ENCODE measurements at regions not wholly inside any gene's neighbourhood (a gene's known extent, or its start where the extent isn't known, plus 50 kb on each side); places are given as distances from the start of the nearest gene placed in this dataset.
A peak's percentile ranks its signal among the peaks of the same experiment; 100 is the strongest.

DNA sequence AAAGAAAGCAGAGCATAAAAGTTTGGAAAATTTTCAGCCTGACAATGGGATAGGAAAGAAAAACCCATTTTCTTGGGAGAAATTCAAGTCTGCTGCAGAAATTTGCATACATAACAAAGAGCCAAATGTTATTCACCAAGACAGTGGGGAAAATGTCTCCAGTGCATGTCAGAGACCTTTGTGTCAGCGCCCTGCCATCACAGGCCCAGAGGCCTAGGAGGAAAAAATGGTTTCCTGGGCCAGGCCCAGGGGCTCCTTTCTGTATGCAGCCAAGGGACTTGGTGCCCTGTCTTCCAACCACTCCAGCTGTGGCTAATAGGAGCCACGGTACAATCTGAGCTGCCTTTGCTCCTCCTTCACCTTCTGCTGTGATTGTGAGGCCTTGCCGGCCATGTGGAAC, 189.1 kb upstream of the PITRM1 start:
- no peak overlapping the region for H3K4me3 ChIP-seq (ENCODE audit: low read length)
- no peak overlapping the region for H3K9ac ChIP-seq (ENCODE audit: low read length)
- no peak for DNase-seq (ENCODE audit: low read depth)
- H3K4me1 ChIP-seq (ENCODE audit: control insufficient read depth, insufficient read depth, low read length) = no peaks in the 10 kb centered on the region
- no peaks in the 10 kb centered on the region for H3K27me3 ChIP-seq (replicated peaks; ENCODE audit: control insufficient read depth, insufficient read depth, low read length)
- no peaks in the 10 kb centered on the region for H3K36me3 ChIP-seq (ENCODE audit: control insufficient read depth, insufficient read depth, low read length, severe bottlenecking)
- peaks cover 24% of the 10 kb centered on the region for H3K9me3 ChIP-seq (ENCODE audit: control insufficient read depth, low read length)

- no peak overlapping the region for H3K9ac ChIP-seq (ENCODE audit: low read length)
- DNase-seq (ENCODE audit: low read depth) = no peak
- no peak overlapping the region for H3K4me3 ChIP-seq (ENCODE audit: low read length)
- H3K27me3 ChIP-seq (replicated peaks; ENCODE audit: control insufficient read depth, insufficient read depth, low read length) = no peaks in the 10 kb centered on the region
- no peaks in the 10 kb centered on the region for H3K4me1 ChIP-seq (ENCODE audit: control insufficient read depth, insufficient read depth, low read length)
- H3K9me3 ChIP-seq (ENCODE audit: control insufficient read depth, low read length) = peaks cover 29% of the 10 kb centered on the region
- H3K36me3 ChIP-seq (ENCODE audit: control insufficient read depth, insufficient read depth, low read length, severe bottlenecking) = no peaks in the 10 kb centered on the region
These were observed 185.2 kb upstream of the PITRM1 start for GRCh38 chr10:3357737-3358136.

DNA sequence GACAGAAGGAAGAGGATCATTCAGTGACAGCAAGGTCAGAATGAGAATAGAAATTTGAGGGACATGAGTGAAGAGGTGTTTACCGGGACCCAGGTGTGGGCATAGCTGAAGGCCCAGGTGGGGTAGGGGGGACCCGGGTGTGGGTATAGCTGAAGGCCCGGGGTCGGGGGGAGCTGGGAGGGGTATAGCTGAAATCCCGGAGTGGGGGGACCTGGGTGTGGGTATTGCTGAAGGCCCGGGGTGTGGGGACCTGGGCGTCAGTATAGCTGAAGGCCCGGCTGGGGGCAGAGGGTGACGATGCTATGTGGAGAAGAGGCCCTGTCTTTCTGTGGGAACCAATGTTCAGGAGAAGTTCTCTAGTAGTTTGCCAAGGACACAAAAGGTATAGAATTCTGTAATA, 183.0 kb upstream of the PITRM1 start:
- H3K4me1 ChIP-seq (ENCODE audit: control insufficient read depth, insufficient read depth, low read length) = no peaks in the 10 kb centered on the region
- no peaks in the 10 kb centered on the region for H3K36me3 ChIP-seq (ENCODE audit: control insufficient read depth, insufficient read depth, low read length, severe bottlenecking)
- no peak for DNase-seq (ENCODE audit: low read depth)
- H3K4me3 ChIP-seq (ENCODE audit: low read length) = no peak overlapping the region
- H3K9ac ChIP-seq (ENCODE audit: low read length) = no peak overlapping the region
- H3K27me3 ChIP-seq (replicated peaks; ENCODE audit: control insufficient read depth, insufficient read depth, low read length) = peaks cover 3% of the 10 kb centered on the region
- H3K9me3 ChIP-seq (ENCODE audit: control insufficient read depth, low read length) = peaks cover 13% of the 10 kb centered on the region

DNA sequence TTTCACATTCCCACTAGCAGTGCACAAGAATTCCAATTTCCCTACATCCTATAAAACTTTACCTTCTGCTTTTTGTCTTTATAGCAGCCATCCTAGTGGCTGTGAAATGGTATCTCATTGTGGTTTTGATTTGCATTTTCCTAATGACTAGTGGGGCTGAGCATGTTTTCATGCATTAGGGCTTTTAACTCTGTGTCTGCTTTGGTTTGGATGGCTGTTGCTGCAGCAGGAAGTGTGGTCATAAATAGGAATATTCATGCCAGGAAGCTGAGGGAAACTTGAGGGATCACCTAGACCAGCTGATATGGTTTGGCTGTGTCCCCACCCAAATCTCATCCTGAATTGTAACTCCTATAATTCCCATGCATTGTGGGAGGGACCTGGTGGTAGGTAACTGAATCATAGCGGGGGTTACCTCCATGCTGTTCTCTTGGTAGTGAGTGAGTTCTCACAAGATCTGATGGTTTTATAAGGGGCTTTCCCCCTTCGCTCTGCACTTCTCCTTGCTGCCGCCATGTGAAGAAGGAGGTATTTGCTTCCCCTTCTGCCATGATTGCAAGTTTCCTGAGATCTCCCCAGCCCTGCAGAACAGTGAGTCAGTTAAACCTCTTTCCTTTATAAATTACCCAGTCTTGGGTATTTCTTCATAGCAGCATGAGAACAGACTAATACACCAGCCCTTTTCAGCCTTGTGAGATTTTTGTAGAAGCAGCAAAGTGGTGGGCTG, 181.8 kb upstream of the PITRM1 start:
- H3K9ac ChIP-seq (ENCODE audit: low read length) = no peak overlapping the region
- H3K27me3 ChIP-seq (replicated peaks; ENCODE audit: control insufficient read depth, insufficient read depth, low read length) = peaks cover 9% of the 10 kb centered on the region
- no peak overlapping the region for H3K4me3 ChIP-seq (ENCODE audit: low read length)
- no peak for DNase-seq (ENCODE audit: low read depth)
- H3K36me3 ChIP-seq (ENCODE audit: control insufficient read depth, insufficient read depth, low read length, severe bottlenecking) = no peaks in the 10 kb centered on the region
- H3K9me3 ChIP-seq (ENCODE audit: control insufficient read depth, low read length) = peaks cover 11% of the 10 kb centered on the region
- no peaks in the 10 kb centered on the region for H3K4me1 ChIP-seq (ENCODE audit: control insufficient read depth, insufficient read depth, low read length)

DNA sequence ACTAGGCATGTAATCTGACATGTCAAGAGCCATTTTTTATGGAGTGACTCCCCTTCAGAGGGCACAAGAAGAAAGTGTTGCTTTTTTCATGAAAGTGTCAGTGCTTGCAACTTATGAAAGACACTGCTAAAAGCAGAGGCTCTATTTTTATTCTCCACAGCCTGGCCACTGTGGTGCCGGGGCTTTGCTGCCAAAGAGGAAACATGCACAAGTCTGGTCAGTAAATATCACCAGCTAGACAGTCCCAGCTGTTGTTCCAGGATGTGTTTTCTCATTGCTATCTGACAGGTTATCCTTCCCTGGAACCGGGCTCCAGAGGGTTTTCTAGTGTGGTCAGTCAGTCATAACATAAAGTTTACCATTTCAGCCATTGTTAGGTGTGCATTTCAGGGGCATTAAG, 180.7 kb upstream of the PITRM1 start:
- H3K36me3 ChIP-seq (ENCODE audit: control insufficient read depth, insufficient read depth, low read length, severe bottlenecking) = no peaks in the 10 kb centered on the region
- DNase-seq (ENCODE audit: low read depth) = no peak
- peaks cover 9% of the 10 kb centered on the region for H3K27me3 ChIP-seq (replicated peaks; ENCODE audit: control insufficient read depth, insufficient read depth, low read length)
- no peaks in the 10 kb centered on the region for H3K4me1 ChIP-seq (ENCODE audit: control insufficient read depth, insufficient read depth, low read length)
- H3K9ac ChIP-seq (ENCODE audit: low read length) = no peak overlapping the region
- H3K4me3 ChIP-seq (ENCODE audit: low read length) = no peak overlapping the region
- H3K9me3 ChIP-seq (ENCODE audit: control insufficient read depth, low read length) = peaks cover 6% of the 10 kb centered on the region

- H3K4me3 ChIP-seq (ENCODE audit: low read length) = no peak overlapping the region
- H3K9ac ChIP-seq (ENCODE audit: low read length) = no peak overlapping the region
- no peaks in the 10 kb centered on the region for H3K36me3 ChIP-seq (ENCODE audit: control insufficient read depth, insufficient read depth, low read length, severe bottlenecking)
- no peak for DNase-seq (ENCODE audit: low read depth)
- peaks cover 10% of the 10 kb centered on the region for H3K27me3 ChIP-seq (replicated peaks; ENCODE audit: control insufficient read depth, insufficient read depth, low read length)
- peaks cover 5% of the 10 kb centered on the region for H3K9me3 ChIP-seq (ENCODE audit: control insufficient read depth, low read length)
- no peaks in the 10 kb centered on the region for H3K4me1 ChIP-seq (ENCODE audit: control insufficient read depth, insufficient read depth, low read length)
These were observed 178.2 kb upstream of the PITRM1 start for GRCh38 chr10:3350617-3351258.

- Histone ChIP-seq H3K4me3 (ENCODE audit: low read length) (no peak overlapping the region), H3K4me1 (ENCODE audit: control insufficient read depth, insufficient read depth, low read length) (no peaks in the 10 kb centered on the region), H3K9ac (ENCODE audit: low read length) (no peak overlapping the region), H3K36me3 (ENCODE audit: control insufficient read depth, insufficient read depth, low read length, severe bottlenecking) (no peaks in the 10 kb centered on the region), H3K9me3 (ENCODE audit: control insufficient read depth, low read length) (peaks cover 5% of the 10 kb centered on the region), H3K27me3 (replicated peaks; ENCODE audit: control insufficient read depth, insufficient read depth, low read length) (peaks cover 16% of the 10 kb centered on the region)
- DNase-seq (ENCODE audit: low read depth) = no peak
These were observed 177.6 kb upstream of the PITRM1 start for GRCh38 chr10:3350205-3350604.

DNA sequence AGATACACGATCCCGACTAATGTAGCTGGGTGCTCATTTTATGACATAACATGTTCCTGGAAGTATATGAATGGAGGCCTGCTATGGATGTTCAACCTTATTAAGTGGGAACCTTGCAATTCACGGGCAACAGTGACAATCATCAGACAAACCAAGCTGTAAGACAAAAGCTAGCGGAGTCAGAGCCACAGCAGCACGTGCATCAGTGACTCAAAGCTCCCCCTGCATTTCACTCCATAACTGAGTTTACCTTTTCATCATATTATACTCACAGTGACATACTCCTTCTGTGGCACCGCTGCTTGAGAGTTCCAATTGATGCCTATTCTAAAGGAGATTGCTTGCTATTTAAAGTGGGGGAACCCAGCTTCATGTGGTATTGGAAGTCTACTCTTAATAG, 176.0 kb upstream of the PITRM1 start:
- no peak overlapping the region for H3K9ac ChIP-seq (ENCODE audit: low read length)
- no peaks in the 10 kb centered on the region for H3K4me1 ChIP-seq (ENCODE audit: control insufficient read depth, insufficient read depth, low read length)
- DNase-seq (ENCODE audit: low read depth) = no peak

DNA sequence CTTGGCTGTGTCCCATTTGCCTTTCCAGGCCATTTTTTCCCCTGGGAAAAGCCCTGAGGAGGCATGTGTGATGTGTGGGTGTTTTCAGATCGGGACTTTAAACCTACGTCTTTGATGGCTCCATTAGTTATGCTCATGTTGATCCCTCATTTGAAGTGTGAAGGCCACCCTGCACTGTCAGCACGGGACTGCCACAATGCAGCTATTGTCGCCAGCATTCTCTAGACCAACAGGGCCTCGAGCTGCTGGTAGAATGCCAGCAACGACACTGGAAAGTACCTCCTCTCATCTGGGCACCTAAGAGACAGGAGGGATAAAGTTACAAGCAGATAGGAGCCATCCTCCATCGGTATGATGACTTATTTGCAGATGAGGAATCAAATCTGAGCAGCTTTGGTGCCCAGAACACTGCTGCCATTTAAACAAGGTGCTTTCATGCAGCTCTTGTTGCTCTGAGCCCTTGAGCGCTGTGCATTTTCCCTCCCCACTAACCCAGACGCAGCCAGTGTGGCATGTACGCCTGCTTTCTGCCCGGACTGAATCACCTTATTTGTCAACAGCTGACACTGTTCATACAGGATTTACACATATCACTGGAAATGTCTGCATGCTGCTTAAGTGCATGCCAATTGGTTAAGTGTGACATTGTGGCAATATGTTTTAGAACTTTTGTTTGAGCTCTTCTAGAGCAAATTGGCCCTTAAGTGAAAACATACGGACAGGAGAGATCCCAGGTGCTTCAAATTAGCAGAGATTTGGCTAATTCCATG, 175.0 kb upstream of the PITRM1 start:
- Histone ChIP-seq H3K9ac (ENCODE audit: low read length) (no peak overlapping the region), H3K4me3 (ENCODE audit: low read length) (no peak overlapping the region), H3K27me3 (replicated peaks; ENCODE audit: control insufficient read depth, insufficient read depth, low read length) (peaks cover 17% of the 10 kb centered on the region), H3K9me3 (ENCODE audit: control insufficient read depth, low read length) (no peaks in the 10 kb centered on the region), H3K4me1 (ENCODE audit: control insufficient read depth, insufficient read depth, low read length) (no peaks in the 10 kb centered on the region), H3K36me3 (ENCODE audit: control insufficient read depth, insufficient read depth, low read length, severe bottlenecking) (no peaks in the 10 kb centered on the region)
- peak; percentile 2 for DNase-seq (ENCODE audit: low read depth)

More for the DNA sequence above, 176.0 kb upstream of the PITRM1 start:
- H3K27me3 ChIP-seq (replicated peaks; ENCODE audit: control insufficient read depth, insufficient read depth, low read length) = peaks cover 17% of the 10 kb centered on the region
- H3K9me3 ChIP-seq (ENCODE audit: control insufficient read depth, low read length) = peaks cover under 1% of the 10 kb centered on the region
- H3K36me3 ChIP-seq (ENCODE audit: control insufficient read depth, insufficient read depth, low read length, severe bottlenecking) = no peaks in the 10 kb centered on the region
- H3K4me3 ChIP-seq (ENCODE audit: low read length) = no peak overlapping the region

DNA sequence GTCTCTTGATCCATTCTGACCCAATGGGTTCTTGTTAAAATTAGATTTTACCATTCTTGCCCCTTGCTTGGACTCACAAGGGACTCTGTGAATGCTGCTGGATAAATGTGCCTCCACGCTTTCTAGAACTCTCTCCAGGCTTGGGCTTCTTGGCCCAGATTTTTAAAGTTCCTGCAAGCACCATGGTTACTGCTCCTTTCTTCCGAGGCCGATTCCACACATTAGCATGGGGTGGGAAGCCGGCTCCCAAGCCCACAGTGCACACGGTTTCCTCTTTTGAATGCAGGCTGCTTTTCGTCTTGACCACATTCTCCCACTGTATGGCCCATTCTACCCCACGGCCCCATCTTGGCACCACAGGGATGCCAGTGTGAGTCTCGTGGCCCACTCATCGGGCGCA, 174.3 kb upstream of the PITRM1 start:
- no peak for DNase-seq (ENCODE audit: low read depth)
- peaks cover 17% of the 10 kb centered on the region for H3K27me3 ChIP-seq (replicated peaks; ENCODE audit: control insufficient read depth, insufficient read depth, low read length)
- H3K9ac ChIP-seq (ENCODE audit: low read length) = no peak overlapping the region
- no peaks in the 10 kb centered on the region for H3K36me3 ChIP-seq (ENCODE audit: control insufficient read depth, insufficient read depth, low read length, severe bottlenecking)
- no peaks in the 10 kb centered on the region for H3K9me3 ChIP-seq (ENCODE audit: control insufficient read depth, low read length)
- no peaks in the 10 kb centered on the region for H3K4me1 ChIP-seq (ENCODE audit: control insufficient read depth, insufficient read depth, low read length)
- H3K4me3 ChIP-seq (ENCODE audit: low read length) = no peak overlapping the region

DNA sequence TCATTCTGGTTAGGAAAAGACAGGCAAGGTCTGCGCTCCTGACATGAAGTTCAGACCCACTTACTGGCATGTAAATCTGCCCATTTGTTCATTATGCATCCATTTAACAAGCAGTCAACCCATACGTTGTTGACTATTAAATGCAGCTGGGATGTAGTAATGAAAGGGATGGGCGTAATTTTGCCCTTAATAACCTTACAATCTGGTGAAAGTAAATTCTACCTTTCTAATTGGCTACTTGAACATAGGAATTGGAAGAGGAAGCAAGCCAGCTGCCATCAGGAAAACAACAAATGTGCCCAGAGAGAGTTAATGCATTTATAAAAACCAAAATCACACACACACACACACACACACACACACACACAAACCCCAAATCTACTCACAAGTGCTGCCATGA, 170.2 kb upstream of the PITRM1 start:
- Histone ChIP-seq H3K9me3 (ENCODE audit: control insufficient read depth, low read length) (no peaks in the 10 kb centered on the region), H3K36me3 (ENCODE audit: control insufficient read depth, insufficient read depth, low read length, severe bottlenecking) (no peaks in the 10 kb centered on the region), H3K9ac (ENCODE audit: low read length) (no peak overlapping the region), H3K4me1 (ENCODE audit: control insufficient read depth, insufficient read depth, low read length) (no peaks in the 10 kb centered on the region), H3K27me3 (replicated peaks; ENCODE audit: control insufficient read depth, insufficient read depth, low read length) (peaks cover 8% of the 10 kb centered on the region), H3K4me3 (ENCODE audit: low read length) (no peak overlapping the region)
- no peak for DNase-seq (ENCODE audit: low read depth)
